ENCODE measurements at regions not wholly inside any gene's neighbourhood (a gene's known extent, or its start where the extent isn't known, plus 50 kb on each side); places are given as distances from the start of the nearest gene placed in this dataset.

- no peak for TF ChIP-seq POLR2AphosphoS5 (IDR thresholded peaks at IDR 0.05)
- no peak for TF ChIP-seq POLR2A (IDR thresholded peaks at IDR 0.05)
- TF ChIP-seq, protein P1, sequence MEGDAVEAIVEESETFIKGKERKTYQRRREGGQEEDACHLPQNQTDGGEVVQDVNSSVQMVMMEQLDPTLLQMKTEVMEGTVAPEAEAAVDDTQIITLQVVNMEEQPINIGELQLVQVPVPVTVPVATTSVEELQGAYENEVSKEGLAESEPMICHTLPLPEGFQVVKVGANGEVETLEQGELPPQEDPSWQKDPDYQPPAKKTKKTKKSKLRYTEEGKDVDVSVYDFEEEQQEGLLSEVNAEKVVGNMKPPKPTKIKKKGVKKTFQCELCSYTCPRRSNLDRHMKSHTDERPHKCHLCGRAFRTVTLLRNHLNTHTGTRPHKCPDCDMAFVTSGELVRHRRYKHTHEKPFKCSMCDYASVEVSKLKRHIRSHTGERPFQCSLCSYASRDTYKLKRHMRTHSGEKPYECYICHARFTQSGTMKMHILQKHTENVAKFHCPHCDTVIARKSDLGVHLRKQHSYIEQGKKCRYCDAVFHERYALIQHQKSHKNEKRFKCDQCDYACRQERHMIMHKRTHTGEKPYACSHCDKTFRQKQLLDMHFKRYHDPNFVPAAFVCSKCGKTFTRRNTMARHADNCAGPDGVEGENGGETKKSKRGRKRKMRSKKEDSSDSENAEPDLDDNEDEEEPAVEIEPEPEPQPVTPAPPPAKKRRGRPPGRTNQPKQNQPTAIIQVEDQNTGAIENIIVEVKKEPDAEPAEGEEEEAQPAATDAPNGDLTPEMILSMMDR (IDR thresholded peaks at IDR 0.05), result no peak
- no peaks in the 10 kb centered on the region for H3K27me3 ChIP-seq
- intact Hi-C loops (cut with DNase I; ENCODE audit: low total_unique reads), result no loop called here
- no peaks in the 10 kb centered on the region for H3K9me3 ChIP-seq
- H3K27ac ChIP-seq, result no peak overlapping the region
- H3K4me3 ChIP-seq, result no peak overlapping the region
- no peaks in the 10 kb centered on the region for H3K4me1 ChIP-seq
- DNase-seq (ENCODE audit: low spot score in 2 of 2), result no peak
- H3K36me3 ChIP-seq, result no peaks in the 10 kb centered on the region
Observed at GRCh38 chr4:58809948-58810347, 1699.8 kb upstream of the IGFBP7 start.

- no peak for DNase-seq (ENCODE audit: low spot score in 2 of 2)
- intact Hi-C loops (cut with DNase I; ENCODE audit: low total_unique reads), result no loop called here
- Histone ChIP-seq H3K27ac (no peak overlapping the region), H3K36me3 (no peaks in the 10 kb centered on the region), H3K27me3 (no peaks in the 10 kb centered on the region), H3K4me1 (no peaks in the 10 kb centered on the region), H3K9me3 (no peaks in the 10 kb centered on the region), H3K4me3 (no peak overlapping the region)
- no peak for TF ChIP-seq POLR2A (IDR thresholded peaks at IDR 0.05)
- TF ChIP-seq, protein P1 (IDR thresholded peaks at IDR 0.05), result no peak
Observed at GRCh38 chr4:58809366-58809765, 1699.2 kb upstream of the IGFBP7 start.

DNA sequence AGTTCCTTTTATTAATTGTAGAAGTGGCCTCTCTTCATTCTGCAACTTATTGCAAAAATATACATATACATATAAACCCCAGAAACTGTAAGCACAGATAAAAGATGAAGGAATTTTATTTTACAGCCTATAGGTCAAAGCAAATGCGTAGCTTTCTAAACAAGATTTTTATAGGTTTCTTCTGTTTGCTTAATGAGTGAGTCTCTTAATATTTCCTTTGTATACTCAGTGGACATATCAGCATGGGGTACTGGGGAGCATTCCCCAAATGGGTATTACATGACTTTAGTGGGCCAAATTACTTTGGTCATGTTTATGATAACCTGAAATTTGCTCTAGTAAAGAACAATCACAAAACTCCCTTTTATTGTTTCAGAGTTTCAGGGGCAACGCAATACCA, 1698.6 kb upstream of the IGFBP7 start:
- no peak overlapping the region for H3K4me3 ChIP-seq
- H3K9me3 ChIP-seq, result no peaks in the 10 kb centered on the region
- no peaks in the 10 kb centered on the region for H3K4me1 ChIP-seq
- H3K36me3 ChIP-seq, result no peaks in the 10 kb centered on the region
- H3K27ac ChIP-seq, result no peak overlapping the region
- H3K27me3 ChIP-seq, result no peaks in the 10 kb centered on the region
- intact Hi-C loops (cut with DNase I; ENCODE audit: low total_unique reads), result no loop called here
- TF ChIP-seq POLR2A (IDR thresholded peaks at IDR 0.05) (no peak), POLR2AphosphoS5 (IDR thresholded peaks at IDR 0.05) (no peak)
- TF ChIP-seq, protein P1 (IDR thresholded peaks at IDR 0.05), result no peak
- DNase-seq (ENCODE audit: low spot score in 2 of 2), result no peak

GRCh38 chr4:58807843-58808615, 1697.8 kb upstream of the IGFBP7 start:
- no peak for DNase-seq (ENCODE audit: low spot score in 2 of 2)
- no peaks in the 10 kb centered on the region for H3K4me1 ChIP-seq
- no peak overlapping the region for H3K27ac ChIP-seq
- H3K4me3 ChIP-seq, result no peak overlapping the region
- no peaks in the 10 kb centered on the region for H3K9me3 ChIP-seq
- H3K36me3 ChIP-seq, result no peaks in the 10 kb centered on the region
- intact Hi-C loops (cut with DNase I; ENCODE audit: low total_unique reads), result no loop called here
- TF ChIP-seq POLR2AphosphoS5 (IDR thresholded peaks at IDR 0.05), result no peak
- no peaks in the 10 kb centered on the region for H3K27me3 ChIP-seq

- no peak overlapping the region for H3K27ac ChIP-seq
- H3K4me3 ChIP-seq, result no peak overlapping the region
- TF ChIP-seq, protein P1 (IDR thresholded peaks at IDR 0.05), result no peak
- TF ChIP-seq POLR2A (IDR thresholded peaks at IDR 0.05), result no peak
- no peak for TF ChIP-seq POLR2AphosphoS5 (IDR thresholded peaks at IDR 0.05)
- H3K27me3 ChIP-seq, result no peaks in the 10 kb centered on the region
- intact Hi-C loops (cut with DNase I; ENCODE audit: low total_unique reads), result no loop called here
- no peaks in the 10 kb centered on the region for H3K4me1 ChIP-seq
- no peaks in the 10 kb centered on the region for H3K9me3 ChIP-seq
- DNase-seq (ENCODE audit: low spot score in 2 of 2), result no peak
- H3K36me3 ChIP-seq, result no peaks in the 10 kb centered on the region
Observed at GRCh38 chr4:58776627-58777026, 1666.4 kb upstream of the IGFBP7 start.
